ENCODE measurements at regions not wholly inside any gene's neighbourhood (a gene's known extent, or its start where the extent isn't known, plus 50 kb on each side); places are given as distances from the start of the nearest gene placed in this dataset.
"Not testable (repeated sequence)": the region's sequence is repeated elsewhere in the genome, so short reads cannot be mapped to it uniquely, and the experiment has no call there.

DNA sequence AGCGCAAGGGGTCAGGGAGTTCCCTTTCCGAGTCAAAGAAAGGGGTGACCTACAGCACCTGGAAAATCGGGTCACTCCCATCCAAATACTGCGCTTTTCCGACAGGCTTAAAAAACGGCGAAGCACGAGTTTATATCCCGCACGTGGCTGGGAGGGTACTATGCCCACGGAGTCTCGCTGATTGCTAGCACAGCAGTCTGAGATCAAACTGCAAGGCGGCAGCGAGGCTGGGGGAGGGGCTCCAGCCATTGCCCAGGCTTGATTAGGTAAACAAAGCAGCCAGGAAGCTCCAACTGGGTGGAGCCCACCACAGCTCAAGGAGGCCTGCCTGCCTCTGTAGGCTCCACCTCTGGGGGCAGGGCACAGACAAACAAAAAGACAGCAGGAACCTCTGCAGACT is 735.1 kb downstream of the TTLL7 start:
- H3K27ac ChIP-seq (ENCODE audit: poor library complexity, severe bottlenecking); DNase-seq (ENCODE audit: low spot score); H3K27me3 ChIP-seq (ENCODE audit: insufficient read depth, poor library complexity, severe bottlenecking); H3K4me3 ChIP-seq (ENCODE audit: severe bottlenecking); ATAC-seq (ENCODE audit: low read depth); H3K4me1 ChIP-seq (ENCODE audit: insufficient read depth, poor library complexity, severe bottlenecking); H3K36me3 ChIP-seq (ENCODE audit: low read depth); H3K9me3 ChIP-seq (ENCODE audit: severe bottlenecking): not testable (repeated sequence)

DNA sequence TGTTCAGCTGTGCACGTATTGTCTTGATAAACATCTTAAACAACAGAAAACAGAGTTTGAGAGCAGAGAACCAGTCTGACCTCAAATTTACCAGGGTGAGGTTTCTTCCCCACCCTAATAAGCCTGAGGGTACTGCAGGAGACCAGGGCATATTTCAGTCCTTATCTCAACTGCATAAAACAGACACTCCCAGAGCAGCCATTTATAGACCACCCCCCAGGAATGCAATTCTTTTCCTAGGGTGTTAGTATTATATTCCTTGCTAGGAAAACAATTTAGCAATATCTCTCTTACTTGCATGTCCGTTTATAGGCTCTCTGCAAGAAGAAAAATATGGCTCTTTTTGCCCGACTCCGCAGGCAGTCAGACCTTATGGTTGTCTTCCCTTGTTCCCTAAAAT is 747.2 kb downstream of the TTLL7 start:
- not testable (repeated sequence) for H3K4me3 ChIP-seq (ENCODE audit: severe bottlenecking); H3K9me3 ChIP-seq (ENCODE audit: severe bottlenecking); ATAC-seq (ENCODE audit: low read depth); H3K27me3 ChIP-seq (ENCODE audit: insufficient read depth, poor library complexity, severe bottlenecking); H3K4me1 ChIP-seq (ENCODE audit: insufficient read depth, poor library complexity, severe bottlenecking); H3K36me3 ChIP-seq (ENCODE audit: low read depth); H3K27ac ChIP-seq (ENCODE audit: poor library complexity, severe bottlenecking); DNase-seq (ENCODE audit: low spot score)

DNA sequence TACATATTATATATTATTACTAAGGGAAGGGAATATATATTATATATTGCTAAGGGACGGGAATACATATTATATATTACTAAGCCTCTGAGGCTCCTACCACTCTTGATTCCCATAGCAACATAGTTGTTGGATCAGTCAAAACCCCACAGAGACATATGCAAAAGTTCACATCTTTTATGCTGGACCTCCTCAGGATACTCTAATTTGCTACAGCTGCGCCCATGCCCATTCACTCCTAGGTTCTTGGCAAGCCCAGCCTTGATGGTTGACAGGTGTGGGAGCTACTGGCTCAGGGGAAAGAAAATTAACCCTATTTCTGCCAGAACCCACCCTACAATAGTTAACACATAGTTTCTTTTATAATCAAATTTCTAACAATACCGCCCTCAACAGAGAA is 752.2 kb downstream of the TTLL7 start:
- ATAC-seq (ENCODE audit: low read depth); H3K27ac ChIP-seq (ENCODE audit: poor library complexity, severe bottlenecking); H3K27me3 ChIP-seq (ENCODE audit: insufficient read depth, poor library complexity, severe bottlenecking); DNase-seq (ENCODE audit: low spot score); H3K4me1 ChIP-seq (ENCODE audit: insufficient read depth, poor library complexity, severe bottlenecking); H3K36me3 ChIP-seq (ENCODE audit: low read depth); H3K4me3 ChIP-seq (ENCODE audit: severe bottlenecking); H3K9me3 ChIP-seq (ENCODE audit: severe bottlenecking): not testable (repeated sequence)

DNA sequence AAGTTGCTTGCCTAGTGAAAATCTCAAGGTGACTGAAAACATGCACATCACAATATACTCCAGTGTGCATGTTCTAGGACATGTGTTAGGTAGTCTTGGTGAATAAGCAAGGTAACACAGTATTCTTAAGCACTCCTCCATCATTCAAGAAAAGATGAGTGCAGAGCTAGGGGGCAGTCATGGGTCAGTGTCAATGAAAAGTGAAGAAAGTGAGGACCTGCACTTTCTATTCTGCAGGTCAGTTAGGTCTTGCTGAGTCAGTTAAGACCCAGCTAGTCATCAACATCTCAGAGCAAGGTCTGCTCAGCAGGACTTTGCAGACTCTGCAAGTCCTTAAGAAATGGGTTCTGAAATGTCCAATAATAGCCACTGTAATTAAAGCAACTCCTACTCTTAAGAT is 754.1 kb downstream of the TTLL7 start:
- not testable (repeated sequence) for H3K9me3 ChIP-seq (ENCODE audit: severe bottlenecking); H3K36me3 ChIP-seq (ENCODE audit: low read depth); H3K27me3 ChIP-seq (ENCODE audit: insufficient read depth, poor library complexity, severe bottlenecking); H3K4me1 ChIP-seq (ENCODE audit: insufficient read depth, poor library complexity, severe bottlenecking); H3K4me3 ChIP-seq (ENCODE audit: severe bottlenecking); H3K27ac ChIP-seq (ENCODE audit: poor library complexity, severe bottlenecking); ATAC-seq (ENCODE audit: low read depth); DNase-seq (ENCODE audit: low spot score)

DNA sequence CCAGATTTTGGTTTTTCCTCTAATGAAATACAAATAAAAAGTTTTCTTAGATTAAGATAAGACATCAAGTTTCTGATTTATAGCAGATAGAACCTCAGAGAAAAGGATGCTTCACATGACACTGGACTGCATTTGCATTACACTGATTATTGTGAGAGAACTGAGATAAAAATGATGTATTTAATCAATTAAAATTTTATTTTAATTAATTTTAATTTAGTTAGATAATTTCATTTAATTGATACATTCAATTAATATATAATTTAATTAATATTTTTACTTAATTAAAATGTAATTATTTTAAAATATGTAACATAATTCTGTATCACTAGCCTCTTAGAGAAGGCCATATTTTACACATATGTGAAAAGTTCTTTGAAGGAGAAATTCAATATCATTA is 759.4 kb downstream of the TTLL7 start:
- not testable (repeated sequence) for H3K27me3 ChIP-seq (ENCODE audit: insufficient read depth, poor library complexity, severe bottlenecking); H3K9me3 ChIP-seq (ENCODE audit: severe bottlenecking); H3K27ac ChIP-seq (ENCODE audit: poor library complexity, severe bottlenecking); ATAC-seq (ENCODE audit: low read depth); DNase-seq (ENCODE audit: low spot score); H3K4me3 ChIP-seq (ENCODE audit: severe bottlenecking); H3K4me1 ChIP-seq (ENCODE audit: insufficient read depth, poor library complexity, severe bottlenecking); H3K36me3 ChIP-seq (ENCODE audit: low read depth)

DNA sequence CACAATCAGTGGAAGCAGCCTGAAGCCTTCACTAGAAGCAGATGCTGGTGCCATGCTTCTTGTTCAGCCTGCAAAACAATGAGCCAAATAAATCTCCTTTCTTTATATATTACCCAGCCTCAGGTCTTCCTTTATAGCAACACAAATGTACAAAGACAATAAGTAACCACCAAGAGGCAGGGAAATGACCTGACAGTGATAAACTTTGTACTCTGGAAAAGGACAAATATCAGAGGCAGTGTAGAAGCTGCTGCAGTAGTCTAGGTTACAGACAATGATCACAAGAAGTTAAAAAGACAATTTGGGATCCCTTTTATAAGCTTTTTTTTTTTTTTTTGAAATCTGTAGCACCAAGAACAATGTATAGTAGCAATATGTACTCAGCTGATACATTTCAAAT is 760.3 kb downstream of the TTLL7 start:
- not testable (repeated sequence) for H3K36me3 ChIP-seq (ENCODE audit: low read depth); ATAC-seq (ENCODE audit: low read depth); H3K9me3 ChIP-seq (ENCODE audit: severe bottlenecking); DNase-seq (ENCODE audit: low spot score); H3K4me3 ChIP-seq (ENCODE audit: severe bottlenecking); H3K27me3 ChIP-seq (ENCODE audit: insufficient read depth, poor library complexity, severe bottlenecking); H3K27ac ChIP-seq (ENCODE audit: poor library complexity, severe bottlenecking); H3K4me1 ChIP-seq (ENCODE audit: insufficient read depth, poor library complexity, severe bottlenecking)

DNA sequence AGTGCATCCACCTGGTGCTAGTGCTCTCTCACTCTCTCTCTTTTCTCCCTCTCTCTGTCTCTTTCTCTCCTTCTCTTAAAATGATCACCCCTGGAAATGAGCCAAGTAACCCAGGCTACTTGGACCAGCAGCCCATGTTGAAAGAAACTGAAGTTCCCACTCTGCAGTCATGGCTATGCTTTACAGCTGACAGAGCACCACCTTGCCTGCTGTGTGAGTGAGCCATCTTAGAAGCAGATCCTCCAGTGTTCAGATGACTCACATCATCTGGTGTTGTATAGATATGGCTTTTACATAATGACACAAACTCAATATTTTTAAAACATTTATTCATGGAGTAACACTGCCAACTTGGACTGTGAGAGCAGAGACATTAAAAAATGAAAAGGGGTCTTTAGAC is 779.1 kb downstream of the TTLL7 start:
- DNase-seq (ENCODE audit: low spot score); H3K4me1 ChIP-seq (ENCODE audit: insufficient read depth, poor library complexity, severe bottlenecking); H3K27me3 ChIP-seq (ENCODE audit: insufficient read depth, poor library complexity, severe bottlenecking); H3K4me3 ChIP-seq (ENCODE audit: severe bottlenecking); H3K36me3 ChIP-seq (ENCODE audit: low read depth); ATAC-seq (ENCODE audit: low read depth); H3K9me3 ChIP-seq (ENCODE audit: severe bottlenecking); H3K27ac ChIP-seq (ENCODE audit: poor library complexity, severe bottlenecking): not testable (repeated sequence)

DNA sequence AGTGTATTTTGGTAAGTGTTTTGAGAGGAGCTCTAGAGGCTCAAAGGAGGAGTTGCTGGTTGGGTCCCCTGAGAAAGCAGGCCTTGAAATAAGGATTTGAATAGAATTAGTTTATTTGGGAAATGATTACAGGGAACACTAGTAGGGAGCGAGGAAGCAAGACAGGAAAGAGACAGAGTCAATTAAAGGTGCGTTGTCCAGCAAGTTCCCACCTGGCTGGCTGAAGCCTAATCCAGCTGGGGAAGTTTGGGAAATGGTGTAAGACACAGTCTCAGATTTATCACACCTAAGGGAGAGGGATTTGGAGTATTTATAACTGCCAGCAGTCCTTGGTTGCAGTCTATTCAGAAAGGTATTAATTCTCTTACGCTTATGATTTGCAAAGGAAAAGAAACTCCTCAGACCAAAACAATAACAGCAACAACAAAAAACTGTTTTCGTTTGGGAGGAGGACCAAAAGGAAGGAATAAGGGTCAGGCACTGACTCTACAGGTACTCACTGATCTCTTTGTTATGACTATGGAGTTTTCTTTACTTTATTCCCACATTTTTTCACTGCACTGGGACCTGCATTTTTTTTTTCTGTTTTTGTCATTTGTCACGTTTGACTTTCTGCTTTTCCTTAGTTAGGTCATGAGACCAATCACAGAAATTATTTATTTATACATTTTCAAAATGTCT is 780.8 kb downstream of the TTLL7 start:
- H3K36me3 ChIP-seq (ENCODE audit: low read depth); DNase-seq (ENCODE audit: low spot score); H3K4me3 ChIP-seq (ENCODE audit: severe bottlenecking); H3K27me3 ChIP-seq (ENCODE audit: insufficient read depth, poor library complexity, severe bottlenecking); ATAC-seq (ENCODE audit: low read depth); H3K27ac ChIP-seq (ENCODE audit: poor library complexity, severe bottlenecking); H3K4me1 ChIP-seq (ENCODE audit: insufficient read depth, poor library complexity, severe bottlenecking); H3K9me3 ChIP-seq (ENCODE audit: severe bottlenecking): not testable (repeated sequence)

DNA sequence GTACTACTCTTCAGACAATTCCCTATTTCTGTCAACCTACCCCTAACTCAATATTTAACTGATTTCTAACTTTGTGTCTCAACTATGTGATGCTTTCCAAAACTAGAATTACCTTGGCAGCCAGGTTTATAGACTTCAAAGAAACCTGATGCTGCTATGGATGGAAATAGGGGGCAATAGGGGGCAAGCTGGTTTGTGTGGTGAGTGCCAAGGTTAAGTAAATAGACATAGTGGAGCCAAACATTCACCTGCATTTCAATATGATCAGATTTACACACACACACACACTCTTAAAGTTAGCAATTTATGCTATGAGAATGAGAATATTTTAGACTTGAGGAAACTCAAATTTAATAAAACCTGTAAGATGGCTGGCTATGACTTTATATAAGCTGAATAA is 784.6 kb downstream of the TTLL7 start:
- not testable (repeated sequence) for DNase-seq (ENCODE audit: low spot score); H3K4me1 ChIP-seq (ENCODE audit: insufficient read depth, poor library complexity, severe bottlenecking); H3K4me3 ChIP-seq (ENCODE audit: severe bottlenecking); H3K27me3 ChIP-seq (ENCODE audit: insufficient read depth, poor library complexity, severe bottlenecking); ATAC-seq (ENCODE audit: low read depth); H3K9me3 ChIP-seq (ENCODE audit: severe bottlenecking); H3K27ac ChIP-seq (ENCODE audit: poor library complexity, severe bottlenecking); H3K36me3 ChIP-seq (ENCODE audit: low read depth)

DNA sequence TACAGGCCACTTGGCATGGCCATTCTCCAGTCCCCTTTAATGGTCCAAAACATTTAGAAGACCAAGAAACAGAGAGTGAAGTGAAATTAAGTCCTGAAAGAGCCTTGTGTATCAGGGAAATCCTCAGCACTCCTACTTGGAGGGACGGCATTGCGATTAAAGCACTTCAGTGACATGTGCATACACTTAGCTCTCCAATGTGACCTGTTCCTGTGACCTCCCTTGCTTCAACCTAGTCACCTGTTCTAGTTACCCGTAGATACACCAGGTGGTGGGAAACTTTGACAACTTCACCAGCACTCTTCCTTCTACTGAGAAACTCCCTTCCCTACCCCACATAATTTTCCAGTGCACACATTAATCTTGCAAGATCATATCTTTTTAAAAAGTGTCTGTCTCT is 785.3 kb downstream of the TTLL7 start:
- H3K4me1 ChIP-seq (ENCODE audit: insufficient read depth, poor library complexity, severe bottlenecking); H3K27me3 ChIP-seq (ENCODE audit: insufficient read depth, poor library complexity, severe bottlenecking); H3K4me3 ChIP-seq (ENCODE audit: severe bottlenecking); ATAC-seq (ENCODE audit: low read depth); H3K27ac ChIP-seq (ENCODE audit: poor library complexity, severe bottlenecking); DNase-seq (ENCODE audit: low spot score); H3K36me3 ChIP-seq (ENCODE audit: low read depth); H3K9me3 ChIP-seq (ENCODE audit: severe bottlenecking): not testable (repeated sequence)

DNA sequence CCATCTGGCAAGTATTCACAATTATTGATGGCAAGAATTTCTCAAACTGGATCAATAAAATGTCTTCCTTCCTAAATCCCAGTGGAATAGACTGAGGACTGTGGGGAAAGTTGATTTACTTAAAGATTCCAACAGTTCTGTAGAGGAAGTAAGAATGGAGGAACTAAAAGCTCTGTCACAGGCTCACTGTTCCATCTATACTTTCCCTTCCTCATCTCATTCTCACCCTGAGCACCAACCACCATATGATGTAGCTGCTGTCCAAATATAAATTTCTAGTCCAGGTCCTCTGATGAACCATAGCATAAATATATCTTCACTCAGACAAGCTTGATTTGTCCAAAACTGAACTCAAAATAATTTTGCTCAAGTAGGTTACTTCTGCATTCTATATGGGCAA is 786.9 kb downstream of the TTLL7 start:
- not testable (repeated sequence) for H3K4me1 ChIP-seq (ENCODE audit: insufficient read depth, poor library complexity, severe bottlenecking); H3K27me3 ChIP-seq (ENCODE audit: insufficient read depth, poor library complexity, severe bottlenecking); H3K4me3 ChIP-seq (ENCODE audit: severe bottlenecking); H3K9me3 ChIP-seq (ENCODE audit: severe bottlenecking); DNase-seq (ENCODE audit: low spot score); ATAC-seq (ENCODE audit: low read depth); H3K36me3 ChIP-seq (ENCODE audit: low read depth); H3K27ac ChIP-seq (ENCODE audit: poor library complexity, severe bottlenecking)

DNA sequence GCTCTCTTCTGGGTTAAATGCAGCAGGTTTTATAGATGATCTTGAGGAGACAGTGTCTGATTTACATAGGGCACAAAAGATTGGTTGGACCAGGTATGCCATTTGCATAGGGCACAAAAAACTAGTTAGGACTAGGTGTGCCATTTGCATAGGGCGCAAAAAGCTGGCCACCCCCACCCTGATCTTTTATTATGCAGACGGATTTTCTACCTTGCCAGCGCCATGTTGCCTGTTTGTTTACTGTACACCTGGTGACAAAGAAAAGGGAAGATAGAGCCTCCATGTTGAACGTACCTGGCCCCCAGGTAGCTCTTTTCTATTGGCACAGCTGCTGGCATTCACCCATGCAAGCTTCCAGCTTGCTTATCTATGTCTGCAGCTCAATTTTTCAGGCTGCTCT is 790.4 kb downstream of the TTLL7 start:
- H3K27me3 ChIP-seq (ENCODE audit: insufficient read depth, poor library complexity, severe bottlenecking); DNase-seq (ENCODE audit: low spot score); H3K36me3 ChIP-seq (ENCODE audit: low read depth); H3K4me3 ChIP-seq (ENCODE audit: severe bottlenecking); H3K4me1 ChIP-seq (ENCODE audit: insufficient read depth, poor library complexity, severe bottlenecking); H3K27ac ChIP-seq (ENCODE audit: poor library complexity, severe bottlenecking); H3K9me3 ChIP-seq (ENCODE audit: severe bottlenecking); ATAC-seq (ENCODE audit: low read depth): not testable (repeated sequence)
